K562 (cell line): ENCODE measurements at regions not wholly inside any gene's neighbourhood (a gene's known extent, or its start where the extent isn't known, plus 50 kb on each side); places are given as distances from the start of the nearest gene placed in this dataset.

Experiments used
- FOXM1 ChIP-seq, 2 experiments: fragments of 450-650 bp in 1 of 2; sonication (generic) in 1 of 2; formaldehyde crosslinking in 1 of 2; IDR thresholded peaks; 2 replicates each; pipeline versions ENCODE4 v1.6.1 to v1.9.0; 2017 to 2022; ENCODE audit warnings: low read depth in 2 of 2, mild to moderate bottlenecking in 2 of 2, missing genetic modification reagents in 1 of 2, moderate library complexity in 1 of 2
- MEF2D ChIP-seq: conservative IDR thresholded peaks from 2 replicates; pipeline ENCODE4 v1.6.1; 2016; ENCODE audit warnings: low read depth, missing genetic modification characterization, missing compliant biosample characterization
- NFYB ChIP-seq: IDR thresholded peaks from 2 replicates; pipeline ENCODE4 v1.6.1; 2011; ENCODE audit warnings: mild to moderate bottlenecking, moderate library complexity; ENCODE audit not compliant: insufficient read length; ENCODE audit errors: extremely low read depth
- ZBTB11 ChIP-seq, 3 experiments: fragments of 200-800 bp in 1 of 3; fragments of 250-450 bp in 1 of 3; fragments of 450-650 bp in 1 of 3; sonication (Bioruptor Pico) in 1 of 3; sonication (Bioruptor generic) in 1 of 3; formaldehyde crosslinking in 1 of 3; IDR thresholded peaks; 2 replicates each; pipeline versions ENCODE4 v1.6.1 to v1.8.0; 2016 to 2022; ENCODE audit warnings: mild to moderate bottlenecking in 2 of 3, missing genetic modification characterization in 2 of 3, missing compliant biosample characterization in 1 of 3, moderate library complexity in 1 of 3
- ZBTB9 ChIP-seq: fragments of 450-650 bp; formaldehyde crosslinking; IDR thresholded peaks from 2 replicates; pipeline ENCODE4 v1.4.0; 2020; ENCODE audit warnings: mild to moderate bottlenecking, moderate library complexity
- ZNF347 ChIP-seq: fragments of 450-650 bp; formaldehyde crosslinking; IDR thresholded peaks from 2 replicates; pipeline ENCODE4 v1.4.0; 2020; ENCODE audit warnings: low read depth, mild to moderate bottlenecking, moderate library complexity
- ZNF592 ChIP-seq: fragments of 450-650 bp; IDR thresholded peaks from 2 replicates; pipeline ENCODE4 v1.6.1; 2017; ENCODE audit warnings: antibody characterized with exemption, mild to moderate bottlenecking
- ZZZ3 ChIP-seq: fragments of 450-650 bp; IDR thresholded peaks from 2 replicates; pipeline ENCODE4 v1.6.1; 2016; ENCODE audit warnings: antibody characterized with exemption, mild to moderate bottlenecking, moderate library complexity

- TF ChIP-seq ZBTB9 (CRISPR knock-in tag) (no peak), NFYB (no peak), ZNF347 (CRISPR knock-in tag) (no peak), ZZZ3 (no peak), ZBTB11 (CRISPR knock-in tag; IDR thresholded peaks at IDR 0.05) (peak in 1 of 3 experiments; percentile 28; a peak in 1 of 6 replicates), MEF2D (tag) (no peak), ZNF592 (peak; percentile 22; the same call in 1 of the 2 replicates), FOXM1 (IDR thresholded peaks at IDR 0.05; ENCODE audit: low read depth) (peak; percentile 57), FOXM1 (CRISPR knock-in tag; IDR thresholded peaks at IDR 0.05; ENCODE audit: low read depth) (no peak)
Measured at GRCh38 chr12:34126239-34126641, 103.9 kb downstream of the ALG10 start (continued).
